ENCODE measurements at regions not wholly inside any gene's neighbourhood (a gene's known extent, or its start where the extent isn't known, plus 50 kb on each side); places are given as distances from the start of the nearest gene placed in this dataset.

- Histone ChIP-seq H3K56ac (ENCODE audit: insufficient read length, low read depth, low read length) (no peak overlapping the region), H2AFZ (ENCODE audit: low read length) (no peak overlapping the region), H3K79me1 (ENCODE audit: insufficient read depth, low read depth, low read length, poor library complexity, severe bottlenecking) (no peaks in the 10 kb centered on the region), H2BK15ac (ENCODE audit: low read depth, low read length) (no peak overlapping the region), H3K23ac (ENCODE audit: insufficient read length, low read depth, low read length) (no peak overlapping the region), H2BK5ac (ENCODE audit: insufficient read length, low read length) (no peak overlapping the region), H3K23me2 (ENCODE audit: insufficient read length, low read depth, low read length, poor library complexity, severe bottlenecking) (no peaks in the 10 kb centered on the region), H4K5ac (ENCODE audit: insufficient read length, low read depth, low read length) (no peak overlapping the region), H2AK5ac (ENCODE audit: insufficient read length, low read length) (no peak overlapping the region), H2BK20ac (ENCODE audit: low read depth, low read length, poor library complexity, severe bottlenecking) (no peak overlapping the region), H3K79me2 (ENCODE audit: insufficient read depth, low read length) (no peaks in the 10 kb centered on the region), H3K9me3 (ENCODE audit: control insufficient read depth, low read depth, low read length) (no peaks in the 10 kb centered on the region), H2BK120ac (ENCODE audit: low read depth, low read length, poor library complexity, severe bottlenecking) (no peak overlapping the region), H3K4ac (ENCODE audit: low read depth, low read length) (no peak overlapping the region), H4K91ac (ENCODE audit: insufficient read length, low read depth, low read length) (no peak overlapping the region), H3K9ac (ENCODE audit: extremely low read depth, insufficient read length, low read length) (no peak overlapping the region), H4K8ac (replicated peaks; ENCODE audit: insufficient read length, low read depth, low read length) (no peak overlapping the region), H3T11ph (ENCODE audit: low read length) (no peak overlapping the region), H3K27me3 (ENCODE audit: insufficient read depth, low read length) (no peaks in the 10 kb centered on the region; the same call in 1 of the 2 replicates), H3K4me1 (ENCODE audit: insufficient read depth, low read length) (no peaks in the 10 kb centered on the region), H3K18ac (ENCODE audit: insufficient read length, low read depth, low read length) (no peak overlapping the region), H2BK12ac (ENCODE audit: insufficient read length, low read depth, low read length) (no peak overlapping the region), H3K14ac (ENCODE audit: insufficient read depth, low read length) (no peak overlapping the region), H3K4me2 (ENCODE audit: insufficient read depth, insufficient read length, low read length) (no peak overlapping the region), H4K20me1 (ENCODE audit: control insufficient read depth, insufficient read depth, insufficient read length) (no peaks in the 10 kb centered on the region), H3K27ac (ENCODE audit: insufficient read length, low read depth, low read length) (no peak overlapping the region)
- no CpG with 5 or more reads among the region's 16 CpGs for WGBS (ENCODE audit: extremely low coverage, insufficient read length, low lambda C conversion rate)
- Mint-ChIP-seq H3K27ac (no peak overlapping the region), H3K36me3 (ENCODE audit: insufficient read depth in 1 of 3, low read depth in 3 of 3) (no peaks in the 10 kb centered on the region), H3K4me3 (no peak overlapping the region), H3K27me3 (ENCODE audit: low read depth) (peaks cover 38% of the 10 kb centered on the region), H3K4me1 (peaks cover 5 to 15% of the 10 kb centered on the region in 2 experiments), H3K9me3 (no peaks in the 10 kb centered on the region)
- no peak for TF ChIP-seq CTCF (conservative IDR thresholded peaks at IDR 0.05)
- DNase-seq, result no peak
Measured at GRCh38 chr4:14863418-14864364, 138.6 kb upstream of the CPEB2 start.

Measured in H9 (cell line).